HCT116 (cell line): ENCODE measurements at regions not wholly inside any gene's neighbourhood (a gene's known extent, or its start where the extent isn't known, plus 50 kb on each side); places are given as distances from the start of the nearest gene placed in this dataset.

Source experiments
- ATAC-seq: fragments of 200-7000 bp; cut with Tn5 transposase; 2 replicates; pipeline ENCODE4 v1.9.1; 2020; ENCODE audit warnings: mild to moderate bottlenecking, moderate library complexity
- BruUV-seq: library from RNA; stranded (reverse); fragments of 400-500 nt; replicated peaks from 2 replicates; lab custom pipeline; 2021; lab: Mats Ljungman, UMichigan
- CTCF ChIA-PET: fragments of 300-600 bp; sonication (Branson Sonifier 250); formaldehyde crosslinking; loops from one replicate; lab custom pipeline; 2021; ENCODE audit warnings: antibody characterized with exemption; lab: Charles Lee
- POLR2A ChIA-PET: fragments of 300-600, 350-600 bp; sonication (Branson Sonifier 250); formaldehyde crosslinking; loops from one replicate; lab custom pipeline; 2021; ENCODE audit warnings: antibody characterized with exemption; lab: Charles Lee
- RAD21 ChIA-PET, 2 experiments: fragments of 300-600 bp; sonication (Branson Sonifier 250); formaldehyde crosslinking; loops; one replicate each; lab custom pipeline; 2023; ENCODE audit warnings: low total read pairs in 2 of 2; ENCODE audit not compliant: uncharacterized antibody in 2 of 2, unreplicated experiment in 2 of 2, low non-redundant PET in 1 of 2; lab: Charles Lee
- DNase-seq: peaks from one replicate; pipeline ENCODE4 v3.0.0-alpha.2; 2010; ENCODE audit warnings: low read depth, low spot score
- H2AFZ ChIP-seq: fragments of 200-600 bp; shearing (Covaris generic), sonication (generic); 2 replicates; pipeline ENCODE4 v1.6.1; 2017; ENCODE audit warnings: low read depth, mixed run types, mixed read lengths, antibody characterized with exemption, low read length; ENCODE audit not compliant: poor library complexity, severe bottlenecking
- H3K27ac ChIP-seq: 2 replicates; pipeline ENCODE4 v1.5.1; 2012; ENCODE audit warnings: low read depth, low read length
- H3K27me3 ChIP-seq: fragments of 200-600 bp; sonication (generic); 2 replicates; pipeline ENCODE4 v1.6.1; 2016; ENCODE audit warnings: mixed run types, low read length, mixed read lengths; ENCODE audit not compliant: insufficient read depth
- H3K36me3 ChIP-seq, 2 experiments: fragments of 200-500 bp in 1 of 2; fragments of 200-600 bp in 1 of 2; sonication (Bioruptor generic) in 1 of 2; sonication (generic) in 1 of 2; 2 replicates each; pipeline versions ENCODE4 v1.5.1 to v1.6.1; 2014 to 2016; ENCODE audit warnings: low read length in 2 of 2, inconsistent platforms in 1 of 2, mixed read lengths in 1 of 2, mixed run types in 1 of 2; ENCODE audit not compliant: insufficient read depth in 2 of 2, control insufficient read depth in 1 of 2
- H3K4me1 ChIP-seq, 2 experiments: fragments of 200-600 bp in 1 of 2; sonication (generic) in 1 of 2; 2 replicates each; pipeline versions ENCODE4 v1.5.1 to v1.6.1; 2012 to 2017; ENCODE audit warnings: low read length in 2 of 2, inconsistent platforms in 1 of 2, mild to moderate bottlenecking in 1 of 2, mixed read lengths in 1 of 2, mixed run types in 1 of 2, moderate library complexity in 1 of 2; ENCODE audit not compliant: insufficient read depth in 2 of 2, control insufficient read depth in 1 of 2
- H3K4me2 ChIP-seq: fragments of 200-600 bp; sonication (generic); 2 replicates; pipeline ENCODE4 v1.6.1; 2017; ENCODE audit warnings: mixed run types, low read length, mixed read lengths
- H3K4me3 ChIP-seq, 2 experiments: fragments of 200-600 bp in 1 of 2; sonication (generic) in 1 of 2; replicated peaks in 1 of 2; 2 replicates each; pipeline ENCODE4 v1.5.1; 2011 to 2016; ENCODE audit warnings: low read length in 2 of 2, control low read depth in 1 of 2, low read depth in 1 of 2, mild to moderate bottlenecking in 1 of 2, mixed read lengths in 1 of 2, mixed run types in 1 of 2
- H3K79me2 ChIP-seq: fragments of 200-600 bp; sonication (generic); 2 replicates; pipeline ENCODE4 v1.6.1; 2017; ENCODE audit warnings: mild to moderate bottlenecking, mixed run types, low read length, moderate library complexity, mixed read lengths; ENCODE audit not compliant: insufficient read depth
- H3K9ac ChIP-seq: fragments of 200-600 bp; sonication (generic); 2 replicates; pipeline ENCODE4 v1.6.1; 2016; ENCODE audit warnings: low read length, mixed read lengths
- H3K9me2 ChIP-seq: fragments of 200-600 bp; sonication (generic), shearing (Covaris generic); 2 replicates; pipeline ENCODE4 v1.6.1; 2017; ENCODE audit warnings: mixed run types, mild to moderate bottlenecking, moderate library complexity; ENCODE audit not compliant: insufficient read depth
- H3K9me3 ChIP-seq, 2 experiments: fragments of 200-500 bp in 1 of 2; fragments of 200-600 bp in 1 of 2; sonication (Bioruptor generic) in 1 of 2; sonication (generic) in 1 of 2; 2 replicates each; pipeline ENCODE4 v1.6.1; 2014 to 2017; ENCODE audit warnings: low read length in 2 of 2, mixed read lengths in 2 of 2, inconsistent platforms in 1 of 2, low read depth in 1 of 2, mild to moderate bottlenecking in 1 of 2, mixed run types in 1 of 2, moderate library complexity in 1 of 2; ENCODE audit not compliant: control insufficient read depth in 1 of 2, insufficient read depth in 1 of 2
- H4K20me1 ChIP-seq: fragments of 200-600 bp; sonication (generic), shearing (Covaris generic); 2 replicates; pipeline ENCODE4 v1.6.1; 2017; ENCODE audit warnings: mixed run types, mild to moderate bottlenecking, moderate library complexity; ENCODE audit not compliant: insufficient read depth
- ATF3 ChIP-seq: IDR thresholded peaks from 2 replicates; pipeline ENCODE4 v1.6.1; 2012
- CTCF ChIP-seq, 3 experiments: fragments of 200-600 bp in 1 of 3; sonication (generic) in 1 of 3; IDR thresholded peaks in 2 of 3; conservative IDR thresholded peaks in 1 of 3; 2 replicates each; pipeline ENCODE4 v1.5.1; 2012 to 2017; ENCODE audit warnings: low read depth in 2 of 3, low read length in 2 of 3, antibody characterized with exemption in 1 of 3, borderline replicate concordance in 1 of 3, control low read depth in 1 of 3, mild to moderate bottlenecking in 1 of 3, mixed read lengths in 1 of 3, mixed run types in 1 of 3, moderate library complexity in 1 of 3; ENCODE audit not compliant: insufficient read depth in 1 of 3
- EGR1 ChIP-seq: IDR thresholded peaks from 2 replicates; pipeline ENCODE4 v1.6.1; 2012; ENCODE audit warnings: low read depth
- ELF1 ChIP-seq: IDR thresholded peaks from 2 replicates; pipeline ENCODE4 v1.6.1; 2012; ENCODE audit warnings: low read depth, borderline replicate concordance
- EZH2 ChIP-seq: fragments of 200-600 bp; sonication (generic); IDR thresholded peaks from 2 replicates; pipeline ENCODE4 v1.6.1; 2017; ENCODE audit warnings: antibody characterized with exemption, mixed run types
- FOSL1 ChIP-seq: IDR thresholded peaks from 2 replicates; pipeline ENCODE4 v1.6.1; 2012; ENCODE audit warnings: low read depth
- JUND ChIP-seq: IDR thresholded peaks from 2 replicates; pipeline ENCODE4 v1.6.1; 2012
- MAX ChIP-seq: IDR thresholded peaks from 2 replicates; pipeline ENCODE4 v1.6.1; 2012
- POLR2AphosphoS5 ChIP-seq: IDR thresholded peaks from 2 replicates; pipeline ENCODE4 v1.6.1; 2011; ENCODE audit warnings: mild to moderate bottlenecking, low read depth, low read length, moderate library complexity
- RAD21 ChIP-seq: IDR thresholded peaks from 2 replicates; pipeline ENCODE4 v1.6.1; 2012; ENCODE audit warnings: low read depth, mild to moderate bottlenecking
- REST ChIP-seq: IDR thresholded peaks from 2 replicates; pipeline ENCODE4 v1.6.1; 2012; ENCODE audit warnings: low read depth
- SIN3A ChIP-seq: IDR thresholded peaks from 2 replicates; pipeline ENCODE4 v1.6.1; 2012; ENCODE audit warnings: low read depth
- SP1 ChIP-seq: IDR thresholded peaks from 2 replicates; pipeline ENCODE4 v1.6.1; 2012; ENCODE audit warnings: low read depth
- SRF ChIP-seq: IDR thresholded peaks from 2 replicates; pipeline ENCODE4 v1.6.1; 2012; ENCODE audit warnings: low read depth
- TCF7L2 ChIP-seq: IDR thresholded peaks from 2 replicates; pipeline ENCODE4 v1.7.0; 2011; ENCODE audit warnings: borderline replicate concordance, inconsistent platforms; ENCODE audit not compliant: insufficient read depth, insufficient read length; ENCODE audit errors: extremely low read depth
- YY1 ChIP-seq: IDR thresholded peaks from 2 replicates; pipeline ENCODE4 v1.6.1; 2011; ENCODE audit warnings: low read length, low read depth, moderate library complexity, mild to moderate bottlenecking; ENCODE audit not compliant: insufficient replicate concordance; ENCODE audit errors: extremely low read depth
- ZBTB33 ChIP-seq: IDR thresholded peaks from 2 replicates; pipeline ENCODE4 v1.6.1; 2011; ENCODE audit warnings: mild to moderate bottlenecking, low read length, moderate library complexity; ENCODE audit not compliant: insufficient replicate concordance; ENCODE audit errors: extremely low read depth
- ZFX ChIP-seq: fragments of 450-650 bp; IDR thresholded peaks from 2 replicates; pipeline ENCODE4 v1.6.1; 2017
- intact Hi-C: fragments of 100-400 bp; cut with micrococcal nuclease; formaldehyde crosslinking; loops from 2 replicates; pipeline ENCODE4 v1.10.0; 2022

GRCh38 chr3:34783876-34784275 lies 855.4 kb upstream of the ARPP21 start:
- RAD21 ChIA-PET: no interaction called here

More at GRCh38 chr3:34783876-34784275, 855.4 kb upstream of the ARPP21 start:
- no peaks in the 10 kb centered on the region for H3K27me3 ChIP-seq
- H3K4me1 ChIP-seq: no peaks in the 10 kb centered on the region
- H3K9ac ChIP-seq: no peak overlapping the region
- H3K79me2 ChIP-seq: no peaks in the 10 kb centered on the region
- no peak overlapping the region for H3K4me2 ChIP-seq
- H3K9me3 ChIP-seq: peaks cover 0 to 19% of the 10 kb centered on the region in 2 experiments; a peak in 3 of 4 replicates
- intact Hi-C loops: no loop called here
- BruUV-seq: no TSS peak
- TF ChIP-seq REST: no peak
- no peak for TF ChIP-seq ATF3
- TF ChIP-seq EGR1: no peak
- no peak for TF ChIP-seq TCF7L2
- no peak for TF ChIP-seq FOSL1
- no peak for TF ChIP-seq CTCF (IDR thresholded peaks at IDR 0.05 in 2 of 3, conservative IDR thresholded peaks at IDR 0.05 in 1 of 3; ENCODE audit: borderline replicate concordance in 1 of 3, insufficient read depth in 1 of 3, low read depth in 2 of 3, low read length in 2 of 3)
- TF ChIP-seq SRF: no peak
- no peak for TF ChIP-seq MAX
- no peak for TF ChIP-seq ELF1
- no peak for TF ChIP-seq ZFX
- no peak for TF ChIP-seq POLR2AphosphoS5
- no peak for TF ChIP-seq JUND
- TF ChIP-seq ZBTB33: no peak
- no peak for TF ChIP-seq EZH2
- no peak for TF ChIP-seq YY1
- TF ChIP-seq SIN3A: no peak
- no peak for TF ChIP-seq RAD21
- TF ChIP-seq SP1: no peak
- H3K27ac ChIP-seq: no peak overlapping the region
- POLR2A ChIA-PET: no interaction called here
- H3K36me3 ChIP-seq: no peaks in the 10 kb centered on the region
- no peaks in the 10 kb centered on the region for H3K9me2 ChIP-seq
- ATAC-seq: no peak
- DNase-seq: no peak
- H3K4me3 ChIP-seq: no peak overlapping the region
- H2AFZ ChIP-seq: no peak overlapping the region
- H4K20me1 ChIP-seq: no peaks in the 10 kb centered on the region
- CTCF ChIA-PET: no interaction called here
